ENCODE measurements at regions not wholly inside any gene's neighbourhood (a gene's known extent, or its start where the extent isn't known, plus 50 kb on each side); places are given as distances from the start of the nearest gene placed in this dataset.

DNA sequence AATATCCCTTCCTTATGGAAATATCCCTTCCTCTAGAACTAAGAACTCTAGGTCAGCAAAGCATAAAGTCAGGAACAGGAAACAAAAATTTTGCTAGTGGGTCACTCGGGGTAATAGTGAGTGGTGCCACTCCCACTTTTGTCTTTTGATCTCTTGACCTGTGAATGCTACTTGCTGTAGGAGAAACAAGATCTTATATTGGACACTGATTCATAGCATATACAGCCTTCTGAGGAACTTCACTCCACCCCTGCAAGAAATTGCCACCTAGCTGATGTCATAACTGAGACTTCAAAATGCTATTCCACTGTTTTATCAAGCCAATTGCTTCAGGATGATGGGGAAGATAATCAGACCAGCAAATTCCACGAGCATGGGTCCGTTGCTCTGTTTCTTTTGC lies 53.3 kb upstream of the PRSS3 start:
- H3K9me3 ChIP-seq (ENCODE audit: low read length), result no peaks in the 10 kb centered on the region
- ATAC-seq (no peak), DNase-seq (no peak)
- POLR2A ChIA-PET (ENCODE audit: unreplicated experiment), result no interaction called here
- no peak for TF ChIP-seq EZH2phosphoT487 (IDR thresholded peaks at IDR 0.05; ENCODE audit: borderline replicate concordance, low read length)
- TF ChIP-seq EZH2 (IDR thresholded peaks at IDR 0.05; ENCODE audit: low read length, unreplicated experiment), result no peak
- TF ChIP-seq, protein P1, sequence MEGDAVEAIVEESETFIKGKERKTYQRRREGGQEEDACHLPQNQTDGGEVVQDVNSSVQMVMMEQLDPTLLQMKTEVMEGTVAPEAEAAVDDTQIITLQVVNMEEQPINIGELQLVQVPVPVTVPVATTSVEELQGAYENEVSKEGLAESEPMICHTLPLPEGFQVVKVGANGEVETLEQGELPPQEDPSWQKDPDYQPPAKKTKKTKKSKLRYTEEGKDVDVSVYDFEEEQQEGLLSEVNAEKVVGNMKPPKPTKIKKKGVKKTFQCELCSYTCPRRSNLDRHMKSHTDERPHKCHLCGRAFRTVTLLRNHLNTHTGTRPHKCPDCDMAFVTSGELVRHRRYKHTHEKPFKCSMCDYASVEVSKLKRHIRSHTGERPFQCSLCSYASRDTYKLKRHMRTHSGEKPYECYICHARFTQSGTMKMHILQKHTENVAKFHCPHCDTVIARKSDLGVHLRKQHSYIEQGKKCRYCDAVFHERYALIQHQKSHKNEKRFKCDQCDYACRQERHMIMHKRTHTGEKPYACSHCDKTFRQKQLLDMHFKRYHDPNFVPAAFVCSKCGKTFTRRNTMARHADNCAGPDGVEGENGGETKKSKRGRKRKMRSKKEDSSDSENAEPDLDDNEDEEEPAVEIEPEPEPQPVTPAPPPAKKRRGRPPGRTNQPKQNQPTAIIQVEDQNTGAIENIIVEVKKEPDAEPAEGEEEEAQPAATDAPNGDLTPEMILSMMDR (conservative IDR thresholded peaks at IDR 0.05; ENCODE audit: low read depth, low read length), result no peak
- no peaks in the 10 kb centered on the region for H4K20me1 ChIP-seq (ENCODE audit: low read length)
- no peaks in the 10 kb centered on the region for H3K79me2 ChIP-seq (ENCODE audit: low read length)
- H3K9ac ChIP-seq (ENCODE audit: low read length), result no peak overlapping the region
- H3K27me3 ChIP-seq (ENCODE audit: low read length), result no peaks in the 10 kb centered on the region
- H3K36me3 ChIP-seq (ENCODE audit: low read depth, low read length), result no peaks in the 10 kb centered on the region
- intact Hi-C loops (cut with micrococcal nuclease), result no loop called here
- no peak overlapping the region for H2AFZ ChIP-seq (ENCODE audit: low read length)
- no TSS peak for BruUV-seq (replicated peaks)
- CTCF ChIA-PET, result no interaction called here
- H3K4me2 ChIP-seq (ENCODE audit: low read length), result no peak overlapping the region
- H3K4me1 ChIP-seq (ENCODE audit: insufficient read depth, low read length), result peaks cover 12% of the 10 kb centered on the region
- no peaks in the 10 kb centered on the region for H3F3A ChIP-seq (ENCODE audit: low read length, unreplicated experiment)
- no peak overlapping the region for H3K4me3 ChIP-seq (ENCODE audit: low read length)
- no peak overlapping the region for H3K27ac ChIP-seq (ENCODE audit: low read length)
- no peaks in the 10 kb centered on the region for H3K9me2 ChIP-seq (replicated peaks; ENCODE audit: low read length)

DNA sequence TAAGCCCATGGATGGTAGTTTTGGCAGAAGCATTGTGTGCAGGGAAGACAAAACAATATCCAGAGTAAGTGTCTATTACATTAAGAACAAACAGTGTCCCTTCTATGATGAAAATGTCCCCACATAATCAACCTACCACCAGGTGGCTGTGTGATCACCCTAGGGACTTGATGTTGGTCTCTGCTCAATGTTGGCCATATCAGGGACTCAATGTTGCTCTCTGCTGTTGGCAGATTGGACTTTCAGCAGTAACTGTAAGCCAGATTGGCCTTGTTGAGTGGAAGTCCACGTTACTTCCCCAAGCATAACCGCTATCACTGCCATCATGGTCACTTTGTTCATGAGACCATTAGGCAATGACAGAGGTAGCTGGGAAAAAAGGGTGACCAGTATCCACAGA lies 52.8 kb upstream of the PRSS3 start:
- CTCF ChIA-PET, result no interaction called here
- TF ChIP-seq EZH2phosphoT487 (IDR thresholded peaks at IDR 0.05; ENCODE audit: borderline replicate concordance, low read length), result no peak
- TF ChIP-seq, protein P1 (conservative IDR thresholded peaks at IDR 0.05; ENCODE audit: low read depth, low read length), result peak; percentile 51
- ATAC-seq (peak; percentile 18; the same call in 1 of the 2 replicates), DNase-seq (peak; percentile 50)
- H3F3A ChIP-seq (ENCODE audit: low read length, unreplicated experiment), result no peaks in the 10 kb centered on the region
- H3K79me2 ChIP-seq (ENCODE audit: low read length), result no peaks in the 10 kb centered on the region
- H3K4me2 ChIP-seq (ENCODE audit: low read length), result no peak overlapping the region
- H3K9me2 ChIP-seq (replicated peaks; ENCODE audit: low read length), result no peaks in the 10 kb centered on the region
- no peak overlapping the region for H2AFZ ChIP-seq (ENCODE audit: low read length)
- no peak overlapping the region for H3K9ac ChIP-seq (ENCODE audit: low read length)
- POLR2A ChIA-PET (ENCODE audit: unreplicated experiment), result no interaction called here
- no peak overlapping the region for H3K27ac ChIP-seq (ENCODE audit: low read length)
- intact Hi-C loops (cut with micrococcal nuclease), result no loop called here
- H3K27me3 ChIP-seq (ENCODE audit: low read length), result no peaks in the 10 kb centered on the region
- H3K36me3 ChIP-seq (ENCODE audit: low read depth, low read length), result no peaks in the 10 kb centered on the region
- H4K20me1 ChIP-seq (ENCODE audit: low read length), result no peaks in the 10 kb centered on the region
- BruUV-seq (replicated peaks), result no TSS peak
- H3K9me3 ChIP-seq (ENCODE audit: low read length), result no peaks in the 10 kb centered on the region
- H3K4me3 ChIP-seq (ENCODE audit: low read length), result no peak overlapping the region
- peaks cover 12% of the 10 kb centered on the region for H3K4me1 ChIP-seq (ENCODE audit: insufficient read depth, low read length)
